Tibial nerve (tissue), 4 donors: ENCODE measurements at regions not wholly inside any gene's neighbourhood (a gene's known extent, or its start where the extent isn't known, plus 50 kb on each side); places are given as distances from the start of the nearest gene placed in this dataset.

Experiments
- DNase-seq, 2 donors: peaks; one replicate each; pipeline ENCODE4 v3.0.0-alpha.2; 2019; ENCODE audit warnings: low spot score in 2 of 2
- H3K27ac ChIP-seq, 4 donors: fragments of 200-600 bp; sonication (generic) in 3 of 4; one replicate each; pipeline ENCODE4 v1.5.1; 2017 to 2019; ENCODE audit warnings: mild to moderate bottlenecking in 1 of 4
- H3K27me3 ChIP-seq, 2 donors: fragments of 200-600 bp; sonication (generic) in 1 of 2; one replicate each; pipeline versions ENCODE4 v1.5.1 to v1.6.0; 2017 to 2019
- H3K36me3 ChIP-seq, 3 donors: fragments of 200-600 bp; sonication (generic); one replicate each; pipeline ENCODE4 v1.5.1; 2018 to 2019
- H3K4me1 ChIP-seq, 4 donors: fragments of 200-600 bp; sonication (generic) in 3 of 4; one replicate each; pipeline ENCODE4 v1.5.1; 2017 to 2019
- H3K4me3 ChIP-seq, 4 donors: fragments of 200-600 bp; sonication (generic) in 3 of 4; one replicate each; pipeline ENCODE4 v1.5.1; 2017 to 2019; ENCODE audit warnings: mild to moderate bottlenecking in 1 of 4, moderate library complexity in 1 of 4
- H3K9me3 ChIP-seq, 4 donors: fragments of 200-600 bp; sonication (generic) in 3 of 4; one replicate each; pipeline ENCODE4 v1.5.1; 2017 to 2019
- EP300 ChIP-seq, 2 donors: sonication (generic); formaldehyde crosslinking; IDR thresholded peaks; one replicate each; pipeline ENCODE4 v1.6.1; 2017; ENCODE audit warnings: antibody characterized with exemption in 2 of 2, mild to moderate bottlenecking in 1 of 2
- POLR2A ChIP-seq, 2 donors: fragments of 450-650 bp; IDR thresholded peaks; one replicate each; pipeline ENCODE4 v1.6.1; 2017; ENCODE audit warnings: antibody characterized with exemption in 2 of 2, mild to moderate bottlenecking in 2 of 2, moderate library complexity in 2 of 2
- WGBS, 2 donors: methylation state at CpG; one replicate each; pipeline ENCODE4 v1.1.5; 2018; 5-methylcytosine and 5-hydroxymethylcytosine counted together
- TF ChIP-seq, protein P1 (sequence below), 5 experiments: fragments of 200-600 bp in 3 of 5; fragments of 450-650 bp in 2 of 5; sonication (generic) in 3 of 5; IDR thresholded peaks; one replicate each; pipeline ENCODE4 v1.5.1; 2016 to 2019; ENCODE audit warnings: antibody characterized with exemption in 5 of 5, mild to moderate bottlenecking in 3 of 5, moderate library complexity in 2 of 5

DNA sequence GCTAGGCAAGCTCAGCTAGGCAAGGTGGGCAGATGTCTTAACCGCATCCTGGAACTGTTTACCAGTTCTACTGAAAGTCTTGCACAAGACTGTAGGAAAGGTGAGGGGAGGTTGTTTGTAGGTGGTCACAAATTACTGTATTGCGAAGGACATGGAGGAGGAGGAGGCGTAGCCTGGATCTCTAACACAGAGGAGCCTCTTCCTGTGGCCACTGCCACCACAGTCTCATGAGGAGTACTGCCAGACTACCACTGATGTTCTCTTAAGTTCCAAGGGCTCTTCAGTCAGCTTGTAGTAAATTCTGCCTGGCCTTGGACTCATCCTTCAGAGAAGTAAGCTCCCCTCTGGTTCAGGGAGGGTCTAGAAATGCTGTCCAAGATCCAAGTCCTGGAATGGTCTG lies 258.6 kb downstream of the FAT4 start:
- DNase-seq = no peak
- Histone ChIP-seq H3K9me3 (peaks cover 0 to 3% (median 0%) of the 10 kb centered on the region in 4 donors), H3K27ac (no peak overlapping the region), H3K36me3 (no peaks in the 10 kb centered on the region), H3K4me1 (no peaks in the 10 kb centered on the region), H3K27me3 (no peaks in the 10 kb centered on the region), H3K4me3 (no peak overlapping the region)
- TF ChIP-seq, protein P1, sequence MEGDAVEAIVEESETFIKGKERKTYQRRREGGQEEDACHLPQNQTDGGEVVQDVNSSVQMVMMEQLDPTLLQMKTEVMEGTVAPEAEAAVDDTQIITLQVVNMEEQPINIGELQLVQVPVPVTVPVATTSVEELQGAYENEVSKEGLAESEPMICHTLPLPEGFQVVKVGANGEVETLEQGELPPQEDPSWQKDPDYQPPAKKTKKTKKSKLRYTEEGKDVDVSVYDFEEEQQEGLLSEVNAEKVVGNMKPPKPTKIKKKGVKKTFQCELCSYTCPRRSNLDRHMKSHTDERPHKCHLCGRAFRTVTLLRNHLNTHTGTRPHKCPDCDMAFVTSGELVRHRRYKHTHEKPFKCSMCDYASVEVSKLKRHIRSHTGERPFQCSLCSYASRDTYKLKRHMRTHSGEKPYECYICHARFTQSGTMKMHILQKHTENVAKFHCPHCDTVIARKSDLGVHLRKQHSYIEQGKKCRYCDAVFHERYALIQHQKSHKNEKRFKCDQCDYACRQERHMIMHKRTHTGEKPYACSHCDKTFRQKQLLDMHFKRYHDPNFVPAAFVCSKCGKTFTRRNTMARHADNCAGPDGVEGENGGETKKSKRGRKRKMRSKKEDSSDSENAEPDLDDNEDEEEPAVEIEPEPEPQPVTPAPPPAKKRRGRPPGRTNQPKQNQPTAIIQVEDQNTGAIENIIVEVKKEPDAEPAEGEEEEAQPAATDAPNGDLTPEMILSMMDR (IDR thresholded peaks at IDR 0.05) = no peak
- no peak for TF ChIP-seq POLR2A (IDR thresholded peaks at IDR 0.05)
- TF ChIP-seq EP300 (IDR thresholded peaks at IDR 0.05) = no peak
- WGBS, 2 donors = 93 to 96% methylated on average over 3 of the region's 3 CpGs

DNA sequence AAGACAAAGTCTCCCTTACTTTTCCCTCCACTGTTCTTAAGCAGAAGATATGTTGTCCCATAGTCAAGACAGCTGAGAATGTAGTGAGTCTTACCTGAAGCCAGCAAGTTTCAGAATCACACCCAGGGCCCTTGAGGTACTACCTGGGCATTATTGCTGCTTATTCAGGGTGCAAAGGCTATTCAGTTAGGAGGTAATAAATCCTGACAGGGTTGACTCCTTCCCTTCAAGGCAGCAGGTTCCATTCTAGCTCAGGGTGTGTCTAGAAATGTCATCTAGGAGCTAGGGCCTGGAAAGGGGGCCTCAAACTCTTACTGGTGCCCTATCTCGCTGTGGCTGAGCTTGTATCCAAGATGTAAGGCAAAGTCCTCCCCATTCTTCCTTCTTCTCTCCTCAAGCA lies 259.0 kb downstream of the FAT4 start:
- Histone ChIP-seq H3K9me3 (peaks cover 0 to 3% (median 0%) of the 10 kb centered on the region in 4 donors), H3K4me1 (no peaks in the 10 kb centered on the region), H3K4me3 (no peak overlapping the region), H3K36me3 (no peaks in the 10 kb centered on the region), H3K27ac (no peak overlapping the region), H3K27me3 (no peaks in the 10 kb centered on the region)
- DNase-seq = no peak
- TF ChIP-seq POLR2A (IDR thresholded peaks at IDR 0.05) (no peak), EP300 (IDR thresholded peaks at IDR 0.05) (no peak)
- TF ChIP-seq, protein P1 (IDR thresholded peaks at IDR 0.05) = no peak
- 92 to 100% methylated on average over 1 of the region's 1 CpG for WGBS, 2 donors

DNA sequence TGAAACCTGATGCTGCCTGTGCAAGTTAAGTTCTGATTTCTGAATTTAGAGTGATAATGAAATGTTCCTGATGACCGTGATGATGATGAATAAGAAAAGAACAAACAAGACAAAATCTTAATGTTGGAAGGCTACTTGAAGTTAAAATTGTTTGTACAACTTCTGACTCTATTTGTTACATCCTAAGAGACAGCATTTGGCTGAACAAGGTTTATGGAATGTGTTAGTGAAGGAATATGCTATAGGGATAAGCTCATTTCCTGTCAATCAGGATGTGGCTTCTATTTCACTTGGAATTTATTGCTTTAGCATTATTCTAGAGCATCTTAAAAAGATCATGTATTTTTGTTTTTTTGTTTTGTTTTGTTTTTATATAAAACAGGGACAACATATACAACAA lies 267.5 kb downstream of the FAT4 start:
- H3K27ac ChIP-seq = no peak overlapping the region
- no peaks in the 10 kb centered on the region for H3K36me3 ChIP-seq
- DNase-seq = no peak
- H3K4me1 ChIP-seq = no peaks in the 10 kb centered on the region
- H3K27me3 ChIP-seq = no peaks in the 10 kb centered on the region
- no peaks in the 10 kb centered on the region for H3K9me3 ChIP-seq
- WGBS, 2 donors = 58 to 67% methylated on average over 1 of the region's 1 CpG
- no peak overlapping the region for H3K4me3 ChIP-seq
- TF ChIP-seq, protein P1 (IDR thresholded peaks at IDR 0.05) = no peak
- TF ChIP-seq POLR2A (IDR thresholded peaks at IDR 0.05) = no peak
- no peak for TF ChIP-seq EP300 (IDR thresholded peaks at IDR 0.05)

DNA sequence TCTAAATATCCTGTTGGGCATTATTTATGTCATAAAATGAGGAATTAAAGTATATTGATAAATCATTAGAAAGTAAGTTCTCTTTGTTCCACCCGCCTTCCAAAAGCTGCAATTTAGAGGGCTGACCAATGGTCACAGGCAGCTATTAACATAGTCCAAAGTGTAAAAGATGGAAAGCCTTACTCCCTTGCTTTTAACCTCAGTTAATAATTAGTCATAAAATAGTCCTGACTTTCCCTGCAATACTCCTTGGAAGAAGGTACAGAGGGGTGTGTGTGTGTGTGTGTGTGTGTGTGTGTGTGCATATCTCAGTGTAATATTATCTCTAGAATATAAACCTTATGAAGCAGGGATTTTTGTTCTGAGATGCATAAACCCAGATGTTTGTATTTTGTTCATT lies 275.4 kb downstream of the FAT4 start:
- Histone ChIP-seq H3K9me3 (no peaks in the 10 kb centered on the region), H3K36me3 (no peaks in the 10 kb centered on the region), H3K4me3 (no peak overlapping the region), H3K4me1 (no peaks in the 10 kb centered on the region), H3K27ac (no peak overlapping the region), H3K27me3 (no peaks in the 10 kb centered on the region)
- 85 to 92% methylated on average over 1 of the region's 1 CpG for WGBS, 2 donors
- DNase-seq = no peak
- TF ChIP-seq, protein P1 (IDR thresholded peaks at IDR 0.05) = no peak
- no peak for TF ChIP-seq EP300 (IDR thresholded peaks at IDR 0.05)
- no peak for TF ChIP-seq POLR2A (IDR thresholded peaks at IDR 0.05)

DNA sequence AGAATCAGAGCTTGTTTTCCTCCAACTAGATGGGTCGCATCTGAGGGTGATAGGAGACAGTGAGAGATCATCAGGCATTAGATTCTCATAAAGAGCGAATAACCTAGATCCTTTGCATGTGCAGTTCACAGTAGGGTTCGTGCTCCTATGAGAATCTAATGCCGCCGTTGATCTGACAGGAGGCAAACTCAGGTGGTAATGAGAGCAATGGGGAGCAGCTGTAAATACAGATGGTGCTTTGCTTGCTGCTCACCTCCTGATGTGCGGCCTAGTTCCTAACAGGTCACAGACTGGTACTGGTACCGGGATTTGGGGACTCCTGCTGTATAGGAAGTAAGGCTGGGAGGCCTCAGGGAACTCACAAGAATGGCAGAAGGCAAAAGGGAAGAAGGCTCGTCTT lies 276.5 kb downstream of the FAT4 start:
- H3K9me3 ChIP-seq = no peaks in the 10 kb centered on the region
- H3K4me1 ChIP-seq = no peaks in the 10 kb centered on the region
- no peak for DNase-seq
- TF ChIP-seq EP300 (IDR thresholded peaks at IDR 0.05) (no peak), POLR2A (IDR thresholded peaks at IDR 0.05) (no peak)
- TF ChIP-seq, protein P1 (IDR thresholded peaks at IDR 0.05) = no peak
- no peaks in the 10 kb centered on the region for H3K27me3 ChIP-seq
- H3K36me3 ChIP-seq = no peaks in the 10 kb centered on the region
- whole genome bisulfite sequencing, 2 donors = 87 to 93% methylated on average over 8 of the region's 8 CpGs
- H3K27ac ChIP-seq = no peak overlapping the region
- no peak overlapping the region for H3K4me3 ChIP-seq
